Osteoblast (primary cell): ENCODE measurements at regions not wholly inside any gene's neighbourhood (a gene's known extent, or its start where the extent isn't known, plus 50 kb on each side); places are given as distances from the start of the nearest gene placed in this dataset.

Source experiments
- DNase-seq: peaks from one replicate; pipeline ENCODE4 v3.0.0; 2011; ENCODE audit warnings: low spot score, mixed read lengths; ENCODE audit not compliant: insufficient read length; ENCODE audit errors: missing footprints
- H2AFZ ChIP-seq: 2 replicates; pipeline ENCODE4 v1.6.0; 2011; ENCODE audit warnings: mild to moderate bottlenecking, low read length
- H3K27ac ChIP-seq: 2 replicates; pipeline ENCODE4 v1.5.1; 2011; ENCODE audit warnings: mild to moderate bottlenecking, low read depth, low read length, moderate library complexity
- H3K27me3 ChIP-seq: 2 replicates; pipeline ENCODE4 v1.6.0; 2012; ENCODE audit warnings: mild to moderate bottlenecking, control low read depth, inconsistent platforms, low read length, moderate library complexity; ENCODE audit not compliant: insufficient read depth
- H3K36me3 ChIP-seq: 2 replicates; pipeline ENCODE4 v1.5.1; 2011; ENCODE audit warnings: mild to moderate bottlenecking, low read length, control low read depth, moderate library complexity; ENCODE audit not compliant: insufficient read depth
- H3K4me1 ChIP-seq: 2 replicates; pipeline ENCODE4 v1.5.1; 2011; ENCODE audit warnings: mild to moderate bottlenecking, low read length, control low read depth, moderate library complexity; ENCODE audit not compliant: insufficient read depth
- H3K4me2 ChIP-seq: 2 replicates; pipeline ENCODE4 v1.6.0; 2011; ENCODE audit warnings: mild to moderate bottlenecking, low read length; ENCODE audit not compliant: insufficient read depth
- H3K4me3 ChIP-seq: fragments of 200-600 bp; sonication (generic); 3 replicates; pipeline ENCODE4 v1.5.1; 2012; ENCODE audit warnings: mild to moderate bottlenecking, low read length, inconsistent platforms; ENCODE audit not compliant: insufficient read depth
- H3K79me2 ChIP-seq: 2 replicates; pipeline ENCODE4 v1.6.0; 2012; ENCODE audit warnings: mild to moderate bottlenecking, low read length, control low read depth, inconsistent platforms; ENCODE audit not compliant: insufficient read depth
- H3K9me3 ChIP-seq: 2 replicates; pipeline ENCODE4 v1.5.1; 2011; ENCODE audit warnings: low read depth, low read length, control low read depth
- H4K20me1 ChIP-seq: 2 replicates; pipeline ENCODE4 v1.6.0; 2012; ENCODE audit warnings: mild to moderate bottlenecking, low read length, control low read depth; ENCODE audit not compliant: insufficient read depth
- CTCF ChIP-seq: IDR thresholded peaks from 2 replicates; pipeline ENCODE4 v1.5.1; 2011; ENCODE audit warnings: mild to moderate bottlenecking, low read depth, low read length, moderate library complexity; ENCODE audit errors: extremely low read depth

GRCh38 chr5:3837506-3837905 lies 241.9 kb downstream of the IRX1 start:
- Histone ChIP-seq H3K4me1 (no peaks in the 10 kb centered on the region), H3K4me2 (no peak overlapping the region), H3K79me2 (no peaks in the 10 kb centered on the region), H3K36me3 (no peaks in the 10 kb centered on the region), H3K4me3 (no peak overlapping the region), H4K20me1 (no peaks in the 10 kb centered on the region), H3K27ac (no peak overlapping the region), H3K9me3 (peaks cover under 1% of the 10 kb centered on the region), H3K27me3 (no peaks in the 10 kb centered on the region), H2AFZ (no peak overlapping the region)
- no peak for TF ChIP-seq CTCF
- DNase-seq = no peak

- no peak overlapping the region for H3K27ac ChIP-seq
- H3K4me3 ChIP-seq = no peak overlapping the region
- no peaks in the 10 kb centered on the region for H3K4me1 ChIP-seq
- no peaks in the 10 kb centered on the region for H3K79me2 ChIP-seq
- no peaks in the 10 kb centered on the region for H3K27me3 ChIP-seq
- H3K9me3 ChIP-seq = peaks cover 4% of the 10 kb centered on the region
- H3K4me2 ChIP-seq = no peak overlapping the region
- H3K36me3 ChIP-seq = no peaks in the 10 kb centered on the region
- TF ChIP-seq CTCF = no peak
- DNase-seq = no peak
- H2AFZ ChIP-seq = no peak overlapping the region
- H4K20me1 ChIP-seq = no peaks in the 10 kb centered on the region
These were observed 243.5 kb downstream of the IRX1 start for GRCh38 chr5:3839151-3839550.

GRCh38 chr5:3842591-3842990 lies 247.0 kb downstream of the IRX1 start:
- Histone ChIP-seq H3K36me3 (no peaks in the 10 kb centered on the region), H3K79me2 (no peaks in the 10 kb centered on the region), H2AFZ (no peak overlapping the region), H4K20me1 (no peaks in the 10 kb centered on the region), H3K4me1 (no peaks in the 10 kb centered on the region), H3K4me3 (no peak overlapping the region), H3K27me3 (no peaks in the 10 kb centered on the region), H3K4me2 (no peak overlapping the region), H3K27ac (no peak overlapping the region), H3K9me3 (peaks cover 4% of the 10 kb centered on the region)
- no peak for DNase-seq
- TF ChIP-seq CTCF = no peak

- Histone ChIP-seq H3K27ac (no peak overlapping the region), H3K36me3 (no peaks in the 10 kb centered on the region), H4K20me1 (no peaks in the 10 kb centered on the region), H3K9me3 (peaks cover 4% of the 10 kb centered on the region), H3K4me3 (no peak overlapping the region), H3K4me1 (no peaks in the 10 kb centered on the region), H3K4me2 (no peak overlapping the region), H3K79me2 (no peaks in the 10 kb centered on the region), H3K27me3 (no peaks in the 10 kb centered on the region), H2AFZ (no peak overlapping the region)
- no peak for DNase-seq
- no peak for TF ChIP-seq CTCF
These were observed 248.1 kb downstream of the IRX1 start for GRCh38 chr5:3843706-3844105.
